Astrocyte (in vitro differentiated cells and primary cell): ENCODE measurements at regions not wholly inside any gene's neighbourhood (a gene's known extent, or its start where the extent isn't known, plus 50 kb on each side); places are given as distances from the start of the nearest gene placed in this dataset.

ENCODE experiments used
- DNase-seq: peaks from one replicate; pipeline ENCODE4 v3.0.0-alpha.2; 2010; ENCODE audit warnings: low read depth
- FAIRE-seq: peaks from 2 replicates; lab custom pipeline; 2011; peaks lifted over from hg19 to GRCh38; lab: Jason Lieb, UNC
- H2AFZ ChIP-seq: 2 replicates; pipeline ENCODE4 v1.6.0; 2012; ENCODE audit warnings: low read depth, low read length, inconsistent platforms
- H3K27ac ChIP-seq: 2 replicates; pipeline ENCODE4 v1.5.1; 2011; ENCODE audit warnings: low read depth, low read length, inconsistent platforms
- H3K27me3 ChIP-seq: 2 replicates; pipeline ENCODE4 v1.6.0; 2011; ENCODE audit warnings: low read length, inconsistent platforms; ENCODE audit not compliant: insufficient read depth
- H3K36me3 ChIP-seq: 2 replicates; pipeline ENCODE4 v1.5.1; 2011; ENCODE audit warnings: low read length, inconsistent platforms; ENCODE audit not compliant: insufficient read depth
- H3K4me1 ChIP-seq: 2 replicates; pipeline ENCODE4 v1.5.1; 2011; ENCODE audit warnings: low read length, inconsistent platforms; ENCODE audit not compliant: insufficient read depth
- H3K4me2 ChIP-seq: 2 replicates; pipeline ENCODE4 v1.6.0; 2012; ENCODE audit warnings: low read length, inconsistent platforms
- H3K4me3 ChIP-seq: 2 replicates; pipeline ENCODE4 v1.5.1; 2011; ENCODE audit warnings: low read depth, mild to moderate bottlenecking, low read length, inconsistent platforms; ENCODE audit not compliant: insufficient read depth
- H3K79me2 ChIP-seq: 2 replicates; pipeline ENCODE4 v1.6.0; 2012; ENCODE audit warnings: mild to moderate bottlenecking, low read length, inconsistent platforms; ENCODE audit not compliant: insufficient read depth
- H3K9ac ChIP-seq: 2 replicates; pipeline ENCODE4 v1.6.0; 2012; ENCODE audit warnings: mild to moderate bottlenecking, low read length, inconsistent platforms
- H3K9me3 ChIP-seq: 2 replicates; pipeline ENCODE4 v1.5.1; 2012; ENCODE audit warnings: low read depth, mild to moderate bottlenecking, low read length, inconsistent platforms; ENCODE audit not compliant: insufficient read depth
- H4K20me1 ChIP-seq: 2 replicates; pipeline ENCODE4 v1.6.0; 2012; ENCODE audit warnings: low read length, inconsistent platforms; ENCODE audit not compliant: insufficient read depth
- H3K27ac Mint-ChIP-seq: one replicate; pipeline ENCODE4 v1.8.0; 2021; ENCODE audit warnings: mild to moderate bottlenecking, mixed read lengths; ENCODE audit not compliant: unreplicated experiment
- H3K27me3 Mint-ChIP-seq: one replicate; pipeline ENCODE4 v1.8.0; 2021; ENCODE audit warnings: low read depth, mixed read lengths; ENCODE audit not compliant: unreplicated experiment
- H3K36me3 Mint-ChIP-seq: one replicate; pipeline ENCODE4 v1.8.0; 2021; ENCODE audit warnings: low read depth, mixed read lengths; ENCODE audit not compliant: unreplicated experiment
- H3K4me1 Mint-ChIP-seq: one replicate; pipeline ENCODE4 v1.8.0; 2021; ENCODE audit warnings: low read depth, mixed read lengths; ENCODE audit not compliant: unreplicated experiment
- H3K4me3 Mint-ChIP-seq: one replicate; pipeline ENCODE4 v1.8.0; 2021; ENCODE audit warnings: mild to moderate bottlenecking, moderate library complexity, mixed read lengths; ENCODE audit not compliant: unreplicated experiment
- H3K9me3 Mint-ChIP-seq: one replicate; pipeline ENCODE4 v1.8.0; 2021; ENCODE audit warnings: mild to moderate bottlenecking, mixed read lengths; ENCODE audit not compliant: unreplicated experiment
- CTCF ChIP-seq: IDR thresholded peaks from 2 replicates; pipeline ENCODE4 v1.5.1; 2011; ENCODE audit warnings: low read depth, mild to moderate bottlenecking, inconsistent platforms, low read length, moderate library complexity; ENCODE audit not compliant: insufficient read depth
- EZH2 ChIP-seq: IDR thresholded peaks from 2 replicates; pipeline ENCODE4 v1.6.1; 2012; ENCODE audit warnings: mild to moderate bottlenecking, low read length, inconsistent platforms; ENCODE audit not compliant: insufficient read depth

- no peaks in the 10 kb centered on the region for H3K4me1 Mint-ChIP-seq
- H3K79me2 ChIP-seq = no peaks in the 10 kb centered on the region
- no peak overlapping the region for H3K9ac ChIP-seq
- DNase-seq (no peak), FAIRE-seq (no peak)
- no peak overlapping the region for H3K27ac Mint-ChIP-seq
- peaks cover 4% of the 10 kb centered on the region for H3K27me3 Mint-ChIP-seq
- no peak overlapping the region for H3K4me2 ChIP-seq
- H3K9me3 Mint-ChIP-seq = no peaks in the 10 kb centered on the region
- H3K4me3 Mint-ChIP-seq = no peak overlapping the region
- H4K20me1 ChIP-seq = no peaks in the 10 kb centered on the region
- H3K9me3 ChIP-seq = no peaks in the 10 kb centered on the region
- no peak overlapping the region for H2AFZ ChIP-seq
- TF ChIP-seq EZH2 = no peak
- no peak for TF ChIP-seq CTCF
- no peaks in the 10 kb centered on the region for H3K4me1 ChIP-seq
- H3K4me3 ChIP-seq = no peak overlapping the region
- no peaks in the 10 kb centered on the region for H3K36me3 ChIP-seq
- no peak overlapping the region for H3K27ac ChIP-seq
- no peaks in the 10 kb centered on the region for H3K27me3 ChIP-seq
- no peaks in the 10 kb centered on the region for H3K36me3 Mint-ChIP-seq
These were observed 564.9 kb upstream of the MEX3C start for GRCh38 chr18:51762373-51762772.

- H3K9me3 Mint-ChIP-seq = no peaks in the 10 kb centered on the region
- no peak for DNase-seq
These were observed 568.3 kb upstream of the MEX3C start for GRCh38 chr18:51765606-51766360.

More at GRCh38 chr18:51765606-51766360, 568.3 kb upstream of the MEX3C start:
- no peak overlapping the region for H3K27ac Mint-ChIP-seq
- no peaks in the 10 kb centered on the region for H3K27me3 ChIP-seq
- no peak overlapping the region for H3K9ac ChIP-seq
- H3K4me3 ChIP-seq = no peak overlapping the region
- no peak overlapping the region for H3K27ac ChIP-seq
- H2AFZ ChIP-seq = no peak overlapping the region
- H3K27me3 Mint-ChIP-seq = peaks cover 4% of the 10 kb centered on the region
- TF ChIP-seq CTCF = no peak
- TF ChIP-seq EZH2 = no peak
- H3K79me2 ChIP-seq = no peaks in the 10 kb centered on the region
- H3K4me2 ChIP-seq = no peak overlapping the region
- H3K9me3 ChIP-seq = no peaks in the 10 kb centered on the region
- H3K4me1 Mint-ChIP-seq = no peaks in the 10 kb centered on the region
- no peak for FAIRE-seq
- no peak overlapping the region for H3K4me3 Mint-ChIP-seq
- no peaks in the 10 kb centered on the region for H4K20me1 ChIP-seq
- no peaks in the 10 kb centered on the region for H3K36me3 ChIP-seq
- H3K4me1 ChIP-seq = no peaks in the 10 kb centered on the region
- no peaks in the 10 kb centered on the region for H3K36me3 Mint-ChIP-seq
